Activated T-helper 2 cell treated with anti-CD3 and anti-CD28 coated beads, Interferon-gamma antibody, Interleukin-2, Interleukin-4, amounts not matched to agents 10 μg/mL and 5 μg/mL and 100 μg/mL, durations not matched to agents 14 hours and 24 hours and 36 hours (primary cell): ENCODE measurements at regions not wholly inside any gene's neighbourhood (a gene's known extent, or its start where the extent isn't known, plus 50 kb on each side); places are given as distances from the start of the nearest gene placed in this dataset.

Experiments
- DNase-seq: peaks from one replicate; pipeline ENCODE4 v3.0.0; 2021; ENCODE audit warnings: low spot score
- H3K27ac Mint-ChIP-seq: one replicate; pipeline ENCODE4 v1.8.0; 2021; ENCODE audit warnings: mixed read lengths
- H3K27me3 Mint-ChIP-seq: one replicate; pipeline ENCODE4 v1.8.0; 2021; ENCODE audit warnings: low read depth, mixed read lengths
- H3K36me3 Mint-ChIP-seq: one replicate; pipeline ENCODE4 v1.8.0; 2021; ENCODE audit warnings: low read depth, mixed read lengths
- H3K4me1 Mint-ChIP-seq: one replicate; pipeline ENCODE4 v1.8.0; 2021; ENCODE audit warnings: low read depth, mixed read lengths
- H3K4me3 Mint-ChIP-seq: one replicate; pipeline ENCODE4 v1.8.0; 2021; ENCODE audit warnings: low read depth, mild to moderate bottlenecking, moderate library complexity, mixed read lengths
- H3K9me3 Mint-ChIP-seq: one replicate; pipeline ENCODE4 v1.8.0; 2021; ENCODE audit warnings: mixed read lengths
- intact Hi-C: fragments of 100-400 bp; cut with micrococcal nuclease; formaldehyde crosslinking; loops from one replicate; pipeline ENCODE4 v1.15.1; 2023

GRCh38 chr18:65435534-65435933, 315.3 kb upstream of the CDH7 start:
- no peak for DNase-seq
- intact Hi-C loops, result no loop called here
- H3K4me3 Mint-ChIP-seq, result no peak overlapping the region
- H3K36me3 Mint-ChIP-seq, result no peaks in the 10 kb centered on the region
- no peak overlapping the region for H3K27ac Mint-ChIP-seq
- peaks cover 20% of the 10 kb centered on the region for H3K9me3 Mint-ChIP-seq
- H3K4me1 Mint-ChIP-seq, result no peaks in the 10 kb centered on the region
- H3K27me3 Mint-ChIP-seq, result no peaks in the 10 kb centered on the region

GRCh38 chr18:65429601-65430000, 321.2 kb upstream of the CDH7 start:
- H3K27me3 Mint-ChIP-seq, result no peaks in the 10 kb centered on the region
- no peak overlapping the region for H3K4me3 Mint-ChIP-seq
- DNase-seq, result no peak
- no peak overlapping the region for H3K27ac Mint-ChIP-seq
- peaks cover 31% of the 10 kb centered on the region for H3K9me3 Mint-ChIP-seq
- intact Hi-C loops, result no loop called here
- no peaks in the 10 kb centered on the region for H3K4me1 Mint-ChIP-seq
- no peaks in the 10 kb centered on the region for H3K36me3 Mint-ChIP-seq

- no peaks in the 10 kb centered on the region for H3K4me1 Mint-ChIP-seq
- H3K9me3 Mint-ChIP-seq, result peaks cover 49% of the 10 kb centered on the region
- DNase-seq, result no peak
- H3K4me3 Mint-ChIP-seq, result no peak overlapping the region
- no peaks in the 10 kb centered on the region for H3K27me3 Mint-ChIP-seq
- no peaks in the 10 kb centered on the region for H3K36me3 Mint-ChIP-seq
- no peak overlapping the region for H3K27ac Mint-ChIP-seq
- intact Hi-C loops, result no loop called here
Measured at GRCh38 chr18:65425366-65425765, 325.4 kb upstream of the CDH7 start.

GRCh38 chr18:65423776-65424175, 327.0 kb upstream of the CDH7 start:
- Mint-ChIP-seq H3K9me3 (peaks cover 45% of the 10 kb centered on the region), H3K27ac (no peak overlapping the region), H3K36me3 (no peaks in the 10 kb centered on the region), H3K27me3 (no peaks in the 10 kb centered on the region), H3K4me1 (no peaks in the 10 kb centered on the region), H3K4me3 (no peak overlapping the region)
- intact Hi-C loops, result no loop called here
- no peak for DNase-seq

GRCh38 chr18:65422544-65423136, 328.2 kb upstream of the CDH7 start:
- no peaks in the 10 kb centered on the region for H3K36me3 Mint-ChIP-seq
- no peak for DNase-seq
- intact Hi-C loops, result no loop called here
- H3K4me1 Mint-ChIP-seq, result no peaks in the 10 kb centered on the region
- H3K27ac Mint-ChIP-seq, result no peak overlapping the region
- peaks cover 42% of the 10 kb centered on the region for H3K9me3 Mint-ChIP-seq
- no peaks in the 10 kb centered on the region for H3K27me3 Mint-ChIP-seq
- no peak overlapping the region for H3K4me3 Mint-ChIP-seq

GRCh38 chr18:65415098-65415497, 335.7 kb upstream of the CDH7 start:
- H3K36me3 Mint-ChIP-seq, result no peaks in the 10 kb centered on the region
- no peak overlapping the region for H3K27ac Mint-ChIP-seq
- no peaks in the 10 kb centered on the region for H3K4me1 Mint-ChIP-seq
- H3K4me3 Mint-ChIP-seq, result no peak overlapping the region
- H3K27me3 Mint-ChIP-seq, result no peaks in the 10 kb centered on the region
- no peak for DNase-seq
- H3K9me3 Mint-ChIP-seq, result peaks cover 15% of the 10 kb centered on the region
- intact Hi-C loops, result no loop called here

- H3K27me3 Mint-ChIP-seq, result no peaks in the 10 kb centered on the region
- no peak overlapping the region for H3K4me3 Mint-ChIP-seq
- H3K9me3 Mint-ChIP-seq, result peaks cover 15% of the 10 kb centered on the region
- H3K27ac Mint-ChIP-seq, result no peak overlapping the region
- DNase-seq, result no peak
- no peaks in the 10 kb centered on the region for H3K36me3 Mint-ChIP-seq
- intact Hi-C loops, result no loop called here
- H3K4me1 Mint-ChIP-seq, result no peaks in the 10 kb centered on the region
Measured at GRCh38 chr18:65414501-65414900, 336.3 kb upstream of the CDH7 start.

- no peak for DNase-seq
- H3K4me3 Mint-ChIP-seq, result no peak overlapping the region
- H3K36me3 Mint-ChIP-seq, result no peaks in the 10 kb centered on the region
- intact Hi-C loops, result no loop called here
- no peak overlapping the region for H3K27ac Mint-ChIP-seq
- H3K27me3 Mint-ChIP-seq, result no peaks in the 10 kb centered on the region
- no peaks in the 10 kb centered on the region for H3K4me1 Mint-ChIP-seq
- peaks cover 15% of the 10 kb centered on the region for H3K9me3 Mint-ChIP-seq
Measured at GRCh38 chr18:65411061-65411460, 339.8 kb upstream of the CDH7 start.

GRCh38 chr18:65409261-65409660, 341.6 kb upstream of the CDH7 start:
- no peak for DNase-seq
- no peak overlapping the region for H3K4me3 Mint-ChIP-seq
- peaks cover 14% of the 10 kb centered on the region for H3K9me3 Mint-ChIP-seq
- H3K27me3 Mint-ChIP-seq, result no peaks in the 10 kb centered on the region
- H3K4me1 Mint-ChIP-seq, result no peaks in the 10 kb centered on the region
- no peak overlapping the region for H3K27ac Mint-ChIP-seq
- intact Hi-C loops, result no loop called here
- no peaks in the 10 kb centered on the region for H3K36me3 Mint-ChIP-seq

- no peaks in the 10 kb centered on the region for H3K27me3 Mint-ChIP-seq
- H3K4me3 Mint-ChIP-seq, result no peak overlapping the region
- no peak overlapping the region for H3K27ac Mint-ChIP-seq
- no peak for DNase-seq
- H3K4me1 Mint-ChIP-seq, result no peaks in the 10 kb centered on the region
- H3K9me3 Mint-ChIP-seq, result peaks cover 25% of the 10 kb centered on the region
- no peaks in the 10 kb centered on the region for H3K36me3 Mint-ChIP-seq
- intact Hi-C loops, result no loop called here
Measured at GRCh38 chr18:65403534-65403933, 347.3 kb upstream of the CDH7 start.

GRCh38 chr18:65399091-65399490, 351.7 kb upstream of the CDH7 start:
- Mint-ChIP-seq H3K4me1 (no peaks in the 10 kb centered on the region), H3K27me3 (no peaks in the 10 kb centered on the region), H3K36me3 (no peaks in the 10 kb centered on the region), H3K9me3 (peaks cover 22% of the 10 kb centered on the region), H3K27ac (no peak overlapping the region), H3K4me3 (no peak overlapping the region)
- intact Hi-C loops, result no loop called here
- no peak for DNase-seq

- Mint-ChIP-seq H3K4me3 (no peak overlapping the region), H3K27me3 (no peaks in the 10 kb centered on the region), H3K9me3 (peaks cover 20% of the 10 kb centered on the region), H3K36me3 (no peaks in the 10 kb centered on the region), H3K27ac (no peak overlapping the region), H3K4me1 (no peaks in the 10 kb centered on the region)
- no peak for DNase-seq
- intact Hi-C loops, result no loop called here
Measured at GRCh38 chr18:65398347-65399075, 352.3 kb upstream of the CDH7 start.

GRCh38 chr18:65380986-65381385, 369.8 kb upstream of the CDH7 start:
- Mint-ChIP-seq H3K4me1 (no peaks in the 10 kb centered on the region), H3K27ac (no peak overlapping the region), H3K9me3 (peaks cover 54% of the 10 kb centered on the region), H3K4me3 (no peak overlapping the region), H3K36me3 (no peaks in the 10 kb centered on the region), H3K27me3 (no peaks in the 10 kb centered on the region)
- no peak for DNase-seq
- intact Hi-C loops, result no loop called here
